Keratinocyte (primary cell): ENCODE measurements at regions not wholly inside any gene's neighbourhood (a gene's known extent, or its start where the extent isn't known, plus 50 kb on each side); places are given as distances from the start of the nearest gene placed in this dataset.

Experiments
- DNase-seq: peaks from one replicate; pipeline ENCODE4 v3.0.0-alpha.2; 2011; ENCODE audit warnings: low read depth, missing footprints, low spot score
- FAIRE-seq: peaks from 2 replicates; lab custom pipeline; 2011; peaks lifted over from hg19 to GRCh38; lab: Jason Lieb, UNC
- H2AFZ ChIP-seq: 2 replicates; pipeline ENCODE4 v1.6.0; 2012; ENCODE audit warnings: low read length, control low read depth, inconsistent platforms; ENCODE audit not compliant: control insufficient read depth
- H3K27ac ChIP-seq: 2 replicates; pipeline ENCODE4 v1.5.1; 2011; ENCODE audit warnings: low read length; ENCODE audit not compliant: control insufficient read depth, insufficient read depth
- H3K27me3 ChIP-seq: 3 replicates; pipeline ENCODE4 v1.6.0; 2011; ENCODE audit warnings: low read length; ENCODE audit not compliant: control insufficient read depth, insufficient read depth; ENCODE audit errors: extremely low read depth
- H3K36me3 ChIP-seq, 2 experiments: 2 replicates in 1 of 2; 3 replicates in 1 of 2; pipeline ENCODE4 v1.5.1; 2011; ENCODE audit warnings: low read length in 2 of 2, mild to moderate bottlenecking in 1 of 2; ENCODE audit not compliant: control insufficient read depth in 2 of 2, insufficient read depth in 2 of 2; ENCODE audit errors: extremely low read depth in 1 of 2
- H3K4me1 ChIP-seq: 3 replicates; pipeline ENCODE4 v1.5.1; 2011; ENCODE audit warnings: low read length; ENCODE audit not compliant: control insufficient read depth, insufficient read depth; ENCODE audit errors: extremely low read depth
- H3K4me2 ChIP-seq: 3 replicates; pipeline ENCODE4 v1.6.0; 2011; ENCODE audit warnings: low read depth, low read length; ENCODE audit not compliant: control insufficient read depth, insufficient read depth; ENCODE audit errors: extremely low read depth
- H3K4me3 ChIP-seq, 3 experiments: fragments of 200-600 bp in 1 of 3; sonication (generic) in 1 of 3; 2 replicates in 2 of 3; 3 replicates in 1 of 3; pipeline ENCODE4 v1.5.1; 2011 to 2016; ENCODE audit warnings: low read length in 3 of 3, mild to moderate bottlenecking in 3 of 3, control low read depth in 2 of 3, inconsistent platforms in 1 of 3, low read depth in 1 of 3, mixed read lengths in 1 of 3, mixed run types in 1 of 3, moderate library complexity in 1 of 3; ENCODE audit not compliant: control insufficient read depth in 2 of 3, insufficient read depth in 2 of 3; ENCODE audit errors: extremely low read depth in 1 of 3
- H3K79me2 ChIP-seq: 2 replicates; pipeline ENCODE4 v1.6.0; 2012; ENCODE audit warnings: low read length; ENCODE audit not compliant: control insufficient read depth, insufficient read depth
- H3K9ac ChIP-seq: 3 replicates; pipeline ENCODE4 v1.6.0; 2011; ENCODE audit warnings: low read length; ENCODE audit not compliant: control insufficient read depth, insufficient read depth; ENCODE audit errors: extremely low read depth
- H3K9me1 ChIP-seq: 3 replicates; pipeline ENCODE4 v1.6.0; 2011; ENCODE audit warnings: low read length; ENCODE audit not compliant: control insufficient read depth, insufficient read depth; ENCODE audit errors: extremely low read depth
- H3K9me3 ChIP-seq: 2 replicates; pipeline ENCODE4 v1.5.1; 2012; ENCODE audit warnings: low read depth, low read length; ENCODE audit not compliant: control insufficient read depth
- H4K20me1 ChIP-seq: 3 replicates; pipeline ENCODE4 v1.6.0; 2011; ENCODE audit warnings: low read length; ENCODE audit not compliant: control insufficient read depth, insufficient read depth; ENCODE audit errors: extremely low read depth
- CTCF ChIP-seq, 3 experiments: IDR thresholded peaks in 1 of 3; conservative IDR thresholded peaks in 1 of 3; optimal IDR thresholded peaks in 1 of 3; 2 replicates in 2 of 3; 3 replicates in 1 of 3; pipeline versions ENCODE3 to v1.5.1; 2011; ENCODE audit warnings: low read length in 3 of 3, mild to moderate bottlenecking in 3 of 3, moderate library complexity in 2 of 3, control low read depth in 1 of 3, inconsistent platforms in 1 of 3; ENCODE audit not compliant: insufficient read depth in 2 of 3; ENCODE audit errors: extremely low read depth in 1 of 3
- EZH2 ChIP-seq: IDR thresholded peaks from one replicate; pipeline ENCODE4 v1.6.1; 2012; ENCODE audit warnings: inconsistent platforms, mild to moderate bottlenecking, low read length, moderate library complexity
- dilution Hi-C: fragments of 300-500 bp; cut with MboI; formaldehyde crosslinking; loops from one replicate; pipeline ENCODE4 v1.7.0; 2020; ENCODE audit warnings: low sequenced_read_pairs; ENCODE audit not compliant: extremely low pct_ligation_motif_present

- Histone ChIP-seq H3K27ac (no peak overlapping the region), H3K79me2 (no peaks in the 10 kb centered on the region), H3K9ac (no peak overlapping the region), H3K4me1 (no peaks in the 10 kb centered on the region), H3K4me2 (no peak overlapping the region), H2AFZ (no peak overlapping the region), H3K27me3 (no peaks in the 10 kb centered on the region), H3K4me3 (no peak overlapping the region), H3K9me3 (peaks cover 2% of the 10 kb centered on the region), H3K9me1 (no peaks in the 10 kb centered on the region), H4K20me1 (no peaks in the 10 kb centered on the region), H3K36me3 (no peaks in the 10 kb centered on the region)
- FAIRE-seq (no peak), DNase-seq (no peak)
- no peak for TF ChIP-seq CTCF (optimal IDR thresholded peaks at IDR 0.05 in 1 of 3, IDR thresholded peaks at IDR 0.05 in 1 of 3, conservative IDR thresholded peaks at IDR 0.05 in 1 of 3; ENCODE audit: extremely low read depth in 1 of 3, insufficient read depth in 2 of 3, low read length in 3 of 3)
- no peak for TF ChIP-seq EZH2
- dilution Hi-C loops, result no loop called here
These were observed 280.1 kb upstream of the MON1B start for GRCh38 chr16:76910931-76911330.

DNA sequence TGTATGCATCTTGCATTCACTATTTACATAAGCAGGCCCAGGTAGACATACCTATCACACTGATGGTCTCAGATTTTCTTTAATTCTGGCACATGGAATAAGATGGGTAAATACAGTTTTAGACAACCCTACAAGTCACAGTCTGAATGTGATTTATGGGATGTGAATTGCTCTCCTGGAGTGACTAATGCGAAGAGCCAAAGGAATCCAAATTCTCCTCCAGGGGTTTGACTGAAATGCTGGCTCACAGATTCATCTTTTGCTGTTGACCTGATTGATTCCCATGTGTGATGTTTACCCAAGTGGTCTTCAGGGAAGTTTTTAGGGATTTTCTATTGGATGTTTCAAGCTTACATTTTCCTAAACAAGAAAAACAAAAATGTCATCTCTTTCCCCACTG lies 277.9 kb upstream of the MON1B start:
- H3K9me1 ChIP-seq, result no peaks in the 10 kb centered on the region
- H3K4me2 ChIP-seq, result no peak overlapping the region
- no peak overlapping the region for H3K27ac ChIP-seq
- H4K20me1 ChIP-seq, result no peaks in the 10 kb centered on the region
- dilution Hi-C loops, result no loop called here
- no peak for FAIRE-seq
- H3K36me3 ChIP-seq, result no peaks in the 10 kb centered on the region
- peaks cover 2% of the 10 kb centered on the region for H3K9me3 ChIP-seq
- no peak overlapping the region for H3K4me3 ChIP-seq
- TF ChIP-seq EZH2 (no peak), CTCF (optimal IDR thresholded peaks at IDR 0.05 in 1 of 3, IDR thresholded peaks at IDR 0.05 in 1 of 3, conservative IDR thresholded peaks at IDR 0.05 in 1 of 3; ENCODE audit: extremely low read depth in 1 of 3, insufficient read depth in 2 of 3, low read length in 3 of 3) (no peak)
- no peak overlapping the region for H3K9ac ChIP-seq
- no peaks in the 10 kb centered on the region for H3K4me1 ChIP-seq
- no peak overlapping the region for H2AFZ ChIP-seq
- H3K27me3 ChIP-seq, result no peaks in the 10 kb centered on the region
- no peaks in the 10 kb centered on the region for H3K79me2 ChIP-seq
- DNase-seq, result no peak
